SU-DHL-6 (cell line): ENCODE measurements at regions not wholly inside any gene's neighbourhood (a gene's known extent, or its start where the extent isn't known, plus 50 kb on each side); places are given as distances from the start of the nearest gene placed in this dataset.

ENCODE experiments used
- H2AFZ ChIP-seq: fragments of 200-600 bp; sonication (generic); 2 replicates; pipeline ENCODE4 v1.6.1; 2014; ENCODE audit warnings: low read depth, mild to moderate bottlenecking, moderate library complexity, mixed read lengths, antibody characterized with exemption, low read length; ENCODE audit not compliant: severe bottlenecking
- H3F3A ChIP-seq: fragments of 200-600 bp; shearing (Covaris generic); 2 replicates; pipeline ENCODE4 v1.6.0; 2016; ENCODE audit warnings: antibody characterized with exemption, mild to moderate bottlenecking; ENCODE audit not compliant: insufficient read depth
- H3K27ac ChIP-seq: fragments of 200-600 bp; sonication (generic); 2 replicates; pipeline ENCODE4 v1.5.1; 2016; ENCODE audit warnings: low read depth, mild to moderate bottlenecking, low read length, moderate library complexity, mixed read lengths
- H3K27me3 ChIP-seq: fragments of 200-600 bp; sonication (generic), shearing (Covaris generic); 2 replicates; pipeline ENCODE4 v1.6.0; 2014; ENCODE audit warnings: mild to moderate bottlenecking, low read length
- H3K36me3 ChIP-seq: fragments of 200-600 bp; sonication (generic); 2 replicates; pipeline ENCODE4 v1.6.1; 2014; ENCODE audit warnings: mild to moderate bottlenecking, low read length, mixed read lengths
- H3K4me2 ChIP-seq: fragments of 300-600, 200-600 bp; shearing (Covaris generic), sonication (generic); 2 replicates; pipeline ENCODE4 v1.6.0; 2014; ENCODE audit warnings: low read length, low read depth, mild to moderate bottlenecking; ENCODE audit not compliant: poor library complexity, severe bottlenecking
- H3K4me3 ChIP-seq: fragments of 200-600 bp; sonication (generic); 2 replicates; pipeline ENCODE4 v1.5.1; 2014; ENCODE audit warnings: antibody characterized with exemption, low read length, mild to moderate bottlenecking, mixed read lengths; ENCODE audit not compliant: insufficient read depth, poor library complexity, severe bottlenecking
- H3K79me2 ChIP-seq: fragments of 200-600 bp; sonication (generic); 2 replicates; pipeline ENCODE4 v1.6.1; 2014; ENCODE audit warnings: mild to moderate bottlenecking, low read length, moderate library complexity; ENCODE audit not compliant: insufficient read depth
- H3K9ac ChIP-seq: fragments of 200-600 bp; sonication (generic); 2 replicates; pipeline ENCODE4 v1.7.0; 2014; ENCODE audit warnings: mild to moderate bottlenecking, low read length
- H3K9me2 ChIP-seq: fragments of 200-600 bp; sonication (generic); replicated peaks from 2 replicates; pipeline ENCODE4 v1.6.1; 2014; ENCODE audit warnings: low read length; ENCODE audit not compliant: insufficient read depth
- H3K9me3 ChIP-seq: fragments of 200-600 bp; sonication (generic); 2 replicates; pipeline ENCODE4 v1.6.1; 2014; ENCODE audit warnings: low read length, mixed read lengths; ENCODE audit not compliant: insufficient read depth
- H4K20me1 ChIP-seq: fragments of 200-600 bp; sonication (generic); 2 replicates; pipeline ENCODE4 v1.6.1; 2014; ENCODE audit warnings: low read depth, mild to moderate bottlenecking, antibody characterized with exemption, low read length, moderate library complexity, mixed read lengths
- EZH2phosphoT487 ChIP-seq: fragments of 200-600 bp; sonication (generic), shearing (Covaris generic); conservative IDR thresholded peaks from 2 replicates; pipeline ENCODE4 v1.6.1; 2018; ENCODE audit warnings: mild to moderate bottlenecking, antibody characterized with exemption, low read length, moderate library complexity, mixed read lengths
- TF ChIP-seq, protein P1 (sequence below): fragments of 200-600 bp; sonication (generic); IDR thresholded peaks from one replicate; pipeline ENCODE4 v1.5.1; 2017; ENCODE audit warnings: antibody characterized with exemption, mild to moderate bottlenecking, low read length, moderate library complexity; ENCODE audit not compliant: insufficient read depth, poor library complexity, severe bottlenecking

- no peak overlapping the region for H3K4me2 ChIP-seq
- no peak overlapping the region for H2AFZ ChIP-seq
- TF ChIP-seq EZH2phosphoT487 = no peak
- TF ChIP-seq, protein P1, sequence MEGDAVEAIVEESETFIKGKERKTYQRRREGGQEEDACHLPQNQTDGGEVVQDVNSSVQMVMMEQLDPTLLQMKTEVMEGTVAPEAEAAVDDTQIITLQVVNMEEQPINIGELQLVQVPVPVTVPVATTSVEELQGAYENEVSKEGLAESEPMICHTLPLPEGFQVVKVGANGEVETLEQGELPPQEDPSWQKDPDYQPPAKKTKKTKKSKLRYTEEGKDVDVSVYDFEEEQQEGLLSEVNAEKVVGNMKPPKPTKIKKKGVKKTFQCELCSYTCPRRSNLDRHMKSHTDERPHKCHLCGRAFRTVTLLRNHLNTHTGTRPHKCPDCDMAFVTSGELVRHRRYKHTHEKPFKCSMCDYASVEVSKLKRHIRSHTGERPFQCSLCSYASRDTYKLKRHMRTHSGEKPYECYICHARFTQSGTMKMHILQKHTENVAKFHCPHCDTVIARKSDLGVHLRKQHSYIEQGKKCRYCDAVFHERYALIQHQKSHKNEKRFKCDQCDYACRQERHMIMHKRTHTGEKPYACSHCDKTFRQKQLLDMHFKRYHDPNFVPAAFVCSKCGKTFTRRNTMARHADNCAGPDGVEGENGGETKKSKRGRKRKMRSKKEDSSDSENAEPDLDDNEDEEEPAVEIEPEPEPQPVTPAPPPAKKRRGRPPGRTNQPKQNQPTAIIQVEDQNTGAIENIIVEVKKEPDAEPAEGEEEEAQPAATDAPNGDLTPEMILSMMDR = no peak
- H3K27me3 ChIP-seq = no peaks in the 10 kb centered on the region
- no peaks in the 10 kb centered on the region for H3F3A ChIP-seq
- no peaks in the 10 kb centered on the region for H3K9me3 ChIP-seq
- no peaks in the 10 kb centered on the region for H3K36me3 ChIP-seq
- no peaks in the 10 kb centered on the region for H4K20me1 ChIP-seq
- no peaks in the 10 kb centered on the region; the same call in 1 of the 2 replicates for H3K9me2 ChIP-seq
- H3K4me3 ChIP-seq = no peak overlapping the region
- no peaks in the 10 kb centered on the region for H3K79me2 ChIP-seq
- H3K27ac ChIP-seq = no peak overlapping the region
- no peak overlapping the region for H3K9ac ChIP-seq
These were observed 52.3 kb upstream of the SMIM31 start for GRCh38 chr4:164701665-164702064.
